Stimulated activated naive B cell treated with anti-CD40 and anti-IgM and Interleukin-4, amounts not matched to agents 10 μg/mL and 1 μg/mL and 100 μg/mL, for 72 hours (primary cell): ENCODE measurements at regions not wholly inside any gene's neighbourhood (a gene's known extent, or its start where the extent isn't known, plus 50 kb on each side); places are given as distances from the start of the nearest gene placed in this dataset.
"Not testable (repeated sequence)": the region's sequence is repeated elsewhere in the genome, so short reads cannot be mapped to it uniquely, and the experiment has no call there.

Source experiments
- ATAC-seq, 2 donors: fragments of 150-1000 bp; cut with Tn5 transposase; replicated peaks; 2 replicates each; pipeline ENCODE4 v1.10.0; 2021; ENCODE audit warnings: moderate library complexity in 1 of 2
- DNase-seq: peaks from one replicate; pipeline ENCODE4 v3.0.0; 2021
- H3K27ac Mint-ChIP-seq: one replicate; pipeline ENCODE4 v1.8.0; 2022; ENCODE audit warnings: mild to moderate bottlenecking, mixed read lengths
- H3K27me3 Mint-ChIP-seq, 2 donors: one replicate each; pipeline ENCODE4 v1.8.0; 2022; ENCODE audit warnings: mixed read lengths in 2 of 2
- H3K36me3 Mint-ChIP-seq, 2 donors: one replicate each; pipeline ENCODE4 v1.8.0; 2022; ENCODE audit warnings: mixed read lengths in 2 of 2, mild to moderate bottlenecking in 1 of 2
- H3K4me1 Mint-ChIP-seq, 2 donors: one replicate each; pipeline ENCODE4 v1.8.0; 2022; ENCODE audit warnings: mixed read lengths in 2 of 2, mild to moderate bottlenecking in 1 of 2
- H3K4me3 Mint-ChIP-seq, 2 donors: one replicate each; pipeline ENCODE4 v1.8.0; 2022; ENCODE audit warnings: mild to moderate bottlenecking in 2 of 2, mixed read lengths in 2 of 2, moderate library complexity in 1 of 2
- H3K9me3 Mint-ChIP-seq, 2 donors: one replicate each; pipeline ENCODE4 v1.8.0; 2022; ENCODE audit warnings: mixed read lengths in 2 of 2, mild to moderate bottlenecking in 1 of 2

DNA sequence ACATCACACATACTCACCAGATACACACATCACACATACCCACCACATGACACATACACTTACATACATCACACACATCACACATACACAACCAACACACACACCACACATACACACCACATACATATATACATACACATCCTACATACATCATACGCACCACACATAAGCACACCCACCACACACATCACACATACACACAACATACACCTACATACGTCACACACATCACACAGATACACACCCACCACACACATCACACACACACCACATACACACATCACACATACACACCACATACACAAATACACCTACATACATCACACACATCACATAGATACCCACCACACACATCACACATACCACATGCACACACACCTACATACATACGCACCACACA, 158.4 kb downstream of the NDUFA10 start:
- Mint-ChIP-seq H3K4me3 (no peak overlapping the region), H3K9me3 (no peaks in the 10 kb centered on the region), H3K36me3 (no peaks in the 10 kb centered on the region), H3K4me1 (no peaks in the 10 kb centered on the region), H3K27ac (no peak overlapping the region), H3K27me3 (no peaks in the 10 kb centered on the region)
- ATAC-seq (no peak), DNase-seq (no peak)

DNA sequence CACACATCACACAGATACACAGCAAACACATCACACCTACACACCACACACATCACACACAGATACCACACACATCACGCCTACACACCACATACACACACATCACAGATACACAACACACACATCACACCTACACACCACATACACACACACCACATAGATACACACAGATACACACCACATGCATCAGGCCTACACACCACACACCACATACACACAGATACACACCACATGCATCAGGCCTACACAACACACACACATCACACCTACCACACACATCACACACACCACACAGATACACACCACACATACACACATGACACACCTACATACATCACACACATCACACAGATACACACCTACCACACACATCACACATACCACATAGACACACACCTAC, 158.8 kb downstream of the NDUFA10 start:
- Mint-ChIP-seq H3K4me3 (no peak overlapping the region), H3K4me1 (no peaks in the 10 kb centered on the region), H3K27ac (no peak overlapping the region), H3K36me3 (no peaks in the 10 kb centered on the region), H3K27me3 (no peaks in the 10 kb centered on the region), H3K9me3 (no peaks in the 10 kb centered on the region)
- DNase-seq (no peak), ATAC-seq (no peak)

DNA sequence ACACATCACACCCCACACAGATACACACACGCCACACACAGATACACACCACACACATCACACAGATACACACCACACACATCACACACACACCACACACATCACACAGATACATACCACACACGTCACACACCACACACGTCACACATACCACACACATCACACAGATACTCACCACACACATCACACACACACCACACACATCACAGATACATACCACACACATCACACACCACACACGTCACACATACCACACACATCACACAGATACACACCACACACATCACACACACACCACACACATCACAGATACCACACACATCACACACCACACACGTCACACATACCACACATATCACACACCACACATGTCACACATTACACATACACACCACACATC, 159.3 kb downstream of the NDUFA10 start:
- H3K36me3 Mint-ChIP-seq, H3K27ac Mint-ChIP-seq, H3K9me3 Mint-ChIP-seq, DNase-seq, ATAC-seq, H3K4me1 Mint-ChIP-seq, H3K27me3 Mint-ChIP-seq, H3K4me3 Mint-ChIP-seq: not testable (repeated sequence)

DNA sequence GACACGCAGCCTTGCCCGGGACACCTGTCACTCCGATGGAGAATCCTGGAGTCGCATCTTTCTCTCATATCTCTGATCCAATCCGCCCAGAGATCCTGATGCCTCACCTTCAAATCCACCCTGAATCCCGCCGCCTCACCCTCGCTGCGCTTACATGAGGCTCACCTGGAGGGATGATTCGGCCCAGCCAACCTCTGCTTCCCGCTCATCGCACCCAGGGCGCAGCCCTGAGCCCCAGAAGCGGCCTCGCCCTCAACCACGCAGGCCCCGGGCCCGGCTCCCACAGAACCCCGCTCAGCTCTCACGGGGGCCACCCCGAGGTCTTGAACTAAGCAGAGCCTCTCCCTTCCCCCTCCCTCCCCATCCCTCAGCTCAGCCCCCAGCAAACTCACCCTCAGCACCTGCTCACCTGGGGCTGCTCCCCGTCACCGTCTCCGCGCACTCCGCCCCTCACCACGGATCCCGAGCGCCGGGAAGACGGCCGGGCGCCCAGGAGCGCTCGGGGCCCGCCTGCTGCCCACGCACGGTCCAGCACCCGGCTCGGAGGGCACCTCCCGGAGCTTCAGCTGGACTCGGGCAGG, 160.0 kb downstream of the NDUFA10 start:
- DNase-seq (no peak), ATAC-seq (no peak)
- H3K4me3 Mint-ChIP-seq = no peak overlapping the region
- no peaks in the 10 kb centered on the region for H3K36me3 Mint-ChIP-seq
- no peaks in the 10 kb centered on the region for H3K4me1 Mint-ChIP-seq
- peaks cover 0 to 6% of the 10 kb centered on the region in 2 donors for H3K27me3 Mint-ChIP-seq
- H3K9me3 Mint-ChIP-seq = no peaks in the 10 kb centered on the region
- no peak overlapping the region for H3K27ac Mint-ChIP-seq

DNA sequence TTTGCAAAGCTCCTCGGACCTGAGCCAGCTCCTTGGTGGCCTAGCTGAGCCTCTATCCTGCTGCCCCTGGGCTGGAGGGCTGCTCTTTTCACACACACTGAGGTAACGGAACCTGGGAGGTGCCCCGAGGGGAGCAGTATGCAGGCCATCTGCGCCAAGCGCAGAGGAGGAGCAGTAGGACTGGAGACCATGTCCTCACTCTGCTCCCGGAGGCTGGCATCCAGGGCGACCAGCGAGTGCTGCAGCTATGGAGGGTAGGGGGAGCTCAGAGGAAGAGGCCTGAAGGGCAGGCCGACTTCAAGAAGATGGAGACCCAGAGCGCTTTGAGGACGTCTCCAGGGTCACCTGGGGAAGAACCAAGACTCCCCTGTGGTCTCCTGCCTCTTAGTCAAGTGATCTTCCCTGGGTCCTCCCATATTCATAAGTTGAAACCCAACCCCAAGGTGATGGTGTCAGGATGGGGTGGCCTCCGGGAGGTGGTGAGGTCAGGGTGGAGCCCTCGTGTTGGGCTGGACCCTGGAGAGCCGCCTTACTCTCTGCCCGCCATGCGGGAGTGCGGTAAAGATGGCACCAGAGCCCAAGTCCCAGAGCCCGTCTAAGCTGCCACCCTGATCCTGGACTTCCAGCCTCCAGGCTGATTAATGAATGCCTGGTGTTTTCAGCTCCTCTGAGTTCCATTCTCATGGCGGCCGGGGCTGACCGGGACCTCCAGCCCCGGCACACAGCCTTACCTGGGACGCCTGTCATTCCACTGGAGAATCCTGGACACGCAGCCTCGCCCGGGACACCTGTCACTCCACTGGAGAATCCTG, 160.7 kb downstream of the NDUFA10 start:
- Mint-ChIP-seq H3K4me1 (no peaks in the 10 kb centered on the region), H3K36me3 (no peaks in the 10 kb centered on the region)

DNA sequence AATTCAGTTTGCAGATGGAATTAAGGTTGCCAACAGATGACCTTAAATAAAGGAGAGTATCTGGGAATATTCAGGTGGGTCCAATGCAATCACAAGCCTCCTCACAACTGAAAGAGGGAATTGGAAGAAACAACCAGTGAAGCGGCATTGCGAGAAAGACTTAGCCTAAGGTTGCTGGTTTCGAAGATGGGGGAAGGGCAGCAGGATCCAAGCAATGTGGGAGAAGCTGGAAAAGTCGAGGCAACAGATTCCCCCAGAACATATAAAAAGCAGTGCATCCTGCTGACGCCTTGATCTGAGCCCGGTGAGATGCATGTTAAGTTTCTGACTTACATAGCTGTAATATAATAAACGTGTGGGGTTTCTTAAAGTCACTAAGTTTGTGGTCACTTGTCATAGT, 162.5 kb downstream of the NDUFA10 start:
- H3K4me1 Mint-ChIP-seq = no peaks in the 10 kb centered on the region
- no peak for DNase-seq
- no peak overlapping the region for H3K27ac Mint-ChIP-seq
- H3K4me3 Mint-ChIP-seq = no peak overlapping the region
- no peaks in the 10 kb centered on the region for H3K36me3 Mint-ChIP-seq
- ATAC-seq = no peak
- no peaks in the 10 kb centered on the region for H3K9me3 Mint-ChIP-seq
- peaks cover 17 to 20% of the 10 kb centered on the region in 2 donors for H3K27me3 Mint-ChIP-seq

More for the DNA sequence above, 160.7 kb downstream of the NDUFA10 start:
- Mint-ChIP-seq H3K9me3 (no peaks in the 10 kb centered on the region), H3K4me3 (no peak overlapping the region), H3K27ac (no peak overlapping the region), H3K27me3 (peaks cover 1 to 6% of the 10 kb centered on the region in 2 donors)
- DNase-seq = no peak
- ATAC-seq = no peak

DNA sequence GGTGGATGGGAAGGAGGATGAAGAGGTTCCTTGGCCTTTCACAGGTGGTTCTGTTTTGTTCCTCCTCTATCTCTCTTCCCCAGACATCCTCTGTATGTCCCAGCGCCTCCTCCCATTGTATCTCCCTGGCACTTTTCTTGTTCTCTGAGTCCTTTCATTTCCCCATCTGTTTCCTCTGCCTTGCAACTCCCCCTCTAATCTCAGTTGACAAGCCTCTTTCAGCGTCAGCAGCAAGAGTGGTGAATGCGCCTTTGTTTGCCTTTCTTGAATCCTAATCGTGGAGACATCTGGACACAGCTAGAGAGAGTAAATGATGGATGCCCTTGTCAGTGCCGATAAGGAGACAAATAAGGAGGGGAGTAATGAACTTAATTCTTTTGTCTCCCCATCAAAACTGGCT, 167.0 kb downstream of the NDUFA10 start:
- Mint-ChIP-seq H3K36me3 (peaks cover 0 to 5% of the 10 kb centered on the region in 2 donors), H3K27ac (no peak overlapping the region), H3K9me3 (no peaks in the 10 kb centered on the region), H3K4me1 (no peaks in the 10 kb centered on the region), H3K4me3 (no peak overlapping the region), H3K27me3 (peaks cover 41 to 46% of the 10 kb centered on the region in 2 donors)
- ATAC-seq (no peak), DNase-seq (no peak)

DNA sequence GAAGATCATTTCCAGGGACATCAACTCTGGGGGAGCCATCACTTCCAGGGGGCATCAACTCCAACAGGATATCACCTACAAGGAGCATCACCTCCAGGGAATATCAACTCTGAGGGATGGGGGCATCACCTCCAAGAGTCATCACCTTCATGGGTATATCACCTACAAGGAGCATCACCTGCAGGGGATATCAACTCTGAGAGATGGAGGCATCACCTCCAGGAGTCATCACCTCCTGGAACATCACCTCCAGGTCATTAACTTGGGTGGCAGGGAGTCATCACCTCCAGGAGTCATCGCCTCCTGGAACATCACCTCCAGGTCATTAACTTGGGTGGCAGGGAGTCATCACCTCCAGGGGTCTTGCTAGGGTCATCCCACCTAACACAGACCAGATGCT, 167.6 kb downstream of the NDUFA10 start:
- Mint-ChIP-seq H3K9me3 (peaks cover 0 to 1% of the 10 kb centered on the region in 2 donors), H3K4me3 (no peak overlapping the region), H3K36me3 (peaks cover 0 to 5% of the 10 kb centered on the region in 2 donors), H3K27me3 (peaks cover 41 to 47% of the 10 kb centered on the region in 2 donors), H3K27ac (no peak overlapping the region), H3K4me1 (no peaks in the 10 kb centered on the region)
- DNase-seq (no peak), ATAC-seq (no peak)

DNA sequence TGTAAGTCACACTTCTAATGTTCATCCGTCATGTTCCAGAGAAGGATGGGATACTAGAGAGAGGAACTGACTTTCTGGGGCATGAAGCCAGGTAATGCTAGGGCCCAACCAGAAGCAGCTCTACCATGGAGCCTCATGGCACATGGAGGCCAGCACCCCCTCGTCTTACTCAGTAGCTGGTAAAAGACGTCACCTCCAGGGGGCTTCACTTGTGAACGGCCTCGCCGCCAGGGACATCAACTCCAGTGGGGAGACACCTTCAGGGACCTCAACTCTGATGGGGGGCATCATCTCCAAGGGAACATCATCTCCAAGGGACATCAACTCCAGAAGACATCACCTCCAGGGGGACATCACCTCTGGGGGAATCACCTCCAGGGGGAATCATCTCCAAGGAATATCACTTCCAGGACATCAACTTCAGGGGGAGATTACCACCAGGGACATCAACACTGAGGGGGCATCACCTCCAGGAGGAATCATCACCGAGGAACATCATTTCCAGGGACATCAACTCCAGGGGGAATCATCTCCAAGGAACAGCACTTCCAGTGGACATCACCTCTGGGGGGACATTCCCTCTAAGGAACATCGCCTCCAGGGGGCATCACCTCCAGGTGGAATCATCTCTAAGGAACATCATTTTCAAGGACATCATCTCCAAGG, 168.4 kb downstream of the NDUFA10 start:
- DNase-seq = no peak
- H3K4me3 Mint-ChIP-seq = no peak overlapping the region
- no peak for ATAC-seq
- no peaks in the 10 kb centered on the region for H3K4me1 Mint-ChIP-seq
- H3K9me3 Mint-ChIP-seq = peaks cover 0 to 6% of the 10 kb centered on the region in 2 donors
- no peak overlapping the region for H3K27ac Mint-ChIP-seq
- peaks cover 0 to 5% of the 10 kb centered on the region in 2 donors for H3K36me3 Mint-ChIP-seq
- peaks cover 42 to 56% of the 10 kb centered on the region in 2 donors for H3K27me3 Mint-ChIP-seq

DNA sequence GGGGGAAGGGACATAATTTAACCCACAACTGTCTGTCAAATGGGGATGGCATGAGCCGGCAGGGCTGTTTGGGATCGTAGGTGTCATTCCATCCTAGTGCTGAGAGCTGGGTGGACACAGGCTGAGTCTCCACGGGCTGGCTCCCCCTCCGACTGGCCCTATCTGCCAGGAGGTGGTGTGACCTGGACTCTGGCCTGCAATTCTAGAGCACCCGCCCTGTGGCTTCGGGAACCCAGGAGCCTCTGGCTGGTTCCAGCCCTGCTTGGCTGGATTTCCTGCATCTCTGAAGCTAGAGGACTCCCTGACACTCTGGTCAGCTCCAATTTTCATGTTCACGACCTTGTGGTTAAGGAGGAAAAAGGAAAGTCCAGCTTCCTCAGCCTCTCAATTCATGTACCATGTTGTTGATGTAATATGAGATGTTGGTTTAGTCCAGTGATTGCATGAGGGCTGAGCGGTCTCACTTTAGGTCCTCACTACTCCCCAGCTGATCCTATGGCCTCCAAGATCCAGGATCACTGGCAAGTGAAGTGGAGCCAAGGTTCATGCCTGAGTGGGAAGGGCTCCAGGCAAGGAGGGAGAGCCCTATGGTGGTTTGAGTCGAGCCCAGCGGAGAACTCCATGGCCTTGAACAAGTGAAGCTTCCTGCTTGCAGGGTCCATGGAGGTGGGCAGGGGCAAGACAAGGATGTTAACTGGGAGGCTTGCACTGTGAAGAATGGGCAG, 169.1 kb downstream of the NDUFA10 start:
- Mint-ChIP-seq H3K4me1 (no peaks in the 10 kb centered on the region), H3K27ac (no peak overlapping the region), H3K36me3 (peaks cover 0 to 5% of the 10 kb centered on the region in 2 donors), H3K9me3 (peaks cover 6 to 14% of the 10 kb centered on the region in 2 donors), H3K4me3 (no peak overlapping the region), H3K27me3 (peaks cover 48 to 63% of the 10 kb centered on the region in 2 donors)
- ATAC-seq (no peak), DNase-seq (no peak)

DNA sequence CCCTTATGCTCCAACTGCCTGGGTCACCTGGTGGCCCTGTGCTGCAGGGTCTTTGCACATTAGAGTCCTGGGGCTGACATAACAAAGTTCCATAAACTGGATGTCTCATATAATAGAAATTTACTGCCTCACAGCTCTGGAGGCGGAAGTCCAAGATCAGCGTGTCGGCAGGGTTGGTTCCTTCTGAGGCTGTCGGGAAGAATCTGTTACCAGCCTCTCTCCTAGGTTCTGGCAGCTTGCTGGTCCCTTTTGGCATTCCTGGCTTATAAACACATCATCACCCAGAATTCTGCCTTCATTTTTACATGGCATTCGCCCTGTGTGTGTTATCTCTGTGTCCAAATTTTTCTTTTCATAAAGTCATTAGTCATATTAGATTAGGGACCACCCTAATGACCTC, 170.5 kb downstream of the NDUFA10 start:
- H3K27me3 Mint-ChIP-seq = peaks cover 42 to 65% of the 10 kb centered on the region in 2 donors

DNA sequence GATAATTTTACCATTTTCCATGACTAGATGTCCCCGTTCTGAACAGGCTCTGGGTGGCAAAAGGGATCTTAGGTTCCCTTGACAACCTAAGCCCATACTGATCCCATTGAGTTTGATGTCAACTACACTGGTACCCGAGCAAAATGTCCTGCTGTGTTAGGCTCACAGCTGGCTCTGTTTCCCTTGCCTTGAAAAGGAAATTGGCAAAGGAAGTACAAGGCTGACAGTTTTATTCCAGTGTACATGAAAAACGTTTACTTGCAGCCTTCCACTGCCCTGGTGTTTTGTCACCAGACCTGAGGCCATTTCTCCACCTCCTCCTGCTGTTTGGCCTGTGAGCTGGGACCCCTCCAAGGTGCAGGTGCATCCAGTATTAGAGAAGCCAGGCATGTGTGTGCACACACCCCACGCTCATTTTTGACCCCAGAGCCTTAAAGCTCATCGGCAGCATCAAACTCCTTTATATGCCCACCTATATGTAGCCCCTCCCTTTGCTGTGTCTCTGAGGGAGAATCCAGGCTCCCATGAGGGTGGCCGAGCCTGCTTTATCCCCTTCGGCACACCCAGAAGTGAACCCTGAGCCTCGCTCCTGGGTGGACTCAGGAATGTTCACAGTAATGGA, 171.3 kb downstream of the NDUFA10 start:
- H3K9me3 Mint-ChIP-seq = peaks cover 20 to 27% of the 10 kb centered on the region in 2 donors
- no peak for DNase-seq
- no peak for ATAC-seq
- H3K4me1 Mint-ChIP-seq = no peaks in the 10 kb centered on the region
- H3K27ac Mint-ChIP-seq = no peak overlapping the region
- H3K4me3 Mint-ChIP-seq = no peak overlapping the region
- peaks cover 0 to 6% of the 10 kb centered on the region in 2 donors for H3K36me3 Mint-ChIP-seq
- peaks cover 37 to 65% of the 10 kb centered on the region in 2 donors for H3K27me3 Mint-ChIP-seq

More for the DNA sequence above, 170.5 kb downstream of the NDUFA10 start:
- ATAC-seq (no peak), DNase-seq (no peak)
- no peak overlapping the region for H3K4me3 Mint-ChIP-seq
- peaks cover 0 to 6% of the 10 kb centered on the region in 2 donors for H3K36me3 Mint-ChIP-seq
- no peak overlapping the region for H3K27ac Mint-ChIP-seq
- no peaks in the 10 kb centered on the region for H3K4me1 Mint-ChIP-seq
- peaks cover 14 to 22% of the 10 kb centered on the region in 2 donors for H3K9me3 Mint-ChIP-seq

DNA sequence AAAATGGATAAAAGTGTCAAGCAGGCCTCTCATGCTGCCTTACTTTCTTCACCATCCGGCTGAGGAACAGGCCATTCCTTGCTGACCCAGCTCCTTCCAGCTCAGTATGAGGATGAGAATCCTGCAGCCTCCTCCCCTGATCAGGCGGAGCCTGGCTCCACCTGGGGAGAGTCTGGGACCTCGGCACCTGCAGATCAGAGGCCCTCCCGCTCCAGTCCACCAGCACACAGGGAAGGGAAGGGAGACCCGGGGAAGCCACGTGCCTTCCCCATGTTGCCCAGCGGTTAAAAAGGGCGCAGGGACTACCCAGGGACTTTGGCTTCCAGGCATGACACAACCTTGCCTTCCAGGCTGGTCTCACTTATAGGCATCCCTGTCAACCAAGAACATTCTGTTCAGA, 172.0 kb downstream of the NDUFA10 start:
- ATAC-seq (no peak), DNase-seq (no peak)

DNA sequence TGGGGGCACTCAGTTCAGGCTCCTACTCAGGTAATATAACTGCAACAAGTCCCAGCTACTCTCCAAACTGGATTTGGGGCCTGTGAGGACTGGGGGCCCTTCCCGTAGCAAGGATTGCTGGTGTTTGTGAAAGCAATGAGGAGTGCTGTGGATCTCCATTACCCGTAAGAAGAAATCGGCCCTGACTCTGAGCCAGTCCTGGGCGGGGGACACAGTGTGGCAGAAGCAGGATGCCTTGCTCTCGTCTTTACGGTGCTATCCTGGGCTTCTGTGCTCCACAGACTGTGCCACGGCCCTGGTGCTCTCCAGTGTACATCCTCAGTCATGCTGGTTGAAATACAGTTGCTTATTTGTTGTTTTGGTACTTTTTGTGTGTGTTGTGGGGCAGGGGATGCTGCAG, 172.9 kb downstream of the NDUFA10 start:
- Mint-ChIP-seq H3K27me3 (peaks cover 30 to 59% of the 10 kb centered on the region in 2 donors), H3K27ac (no peak overlapping the region), H3K4me1 (no peaks in the 10 kb centered on the region), H3K9me3 (peaks cover 25 to 27% of the 10 kb centered on the region in 2 donors), H3K36me3 (peaks cover 0 to 6% of the 10 kb centered on the region in 2 donors), H3K4me3 (no peak overlapping the region)
- ATAC-seq (no peak), DNase-seq (no peak)

More for the DNA sequence above, 172.0 kb downstream of the NDUFA10 start:
- peaks cover 0 to 6% of the 10 kb centered on the region in 2 donors for H3K36me3 Mint-ChIP-seq
- H3K27me3 Mint-ChIP-seq = peaks cover 30 to 61% of the 10 kb centered on the region in 2 donors
- no peak overlapping the region for H3K4me3 Mint-ChIP-seq
- H3K9me3 Mint-ChIP-seq = peaks cover 25 to 27% of the 10 kb centered on the region in 2 donors
- no peak overlapping the region for H3K27ac Mint-ChIP-seq
- H3K4me1 Mint-ChIP-seq = no peaks in the 10 kb centered on the region
